ENCODE measurements at regions not wholly inside any gene's neighbourhood (a gene's known extent, or its start where the extent isn't known, plus 50 kb on each side); places are given as distances from the start of the nearest gene placed in this dataset.
A peak's percentile ranks its signal among the peaks of the same experiment; 100 is the strongest.

- no peaks in the 10 kb centered on the region for H3K9me3 ChIP-seq (ENCODE audit: control insufficient read depth, low read length)
- no peak overlapping the region for H3K9ac ChIP-seq
- H3K4me2 ChIP-seq (ENCODE audit: low read length) = no peak overlapping the region
- no peaks in the 10 kb centered on the region for H3K27me3 ChIP-seq (ENCODE audit: control insufficient read depth, insufficient read depth, low read length)
- TF ChIP-seq CTCF (IDR thresholded peaks at IDR 0.05) = peak; percentile 71
- H3K36me3 ChIP-seq (ENCODE audit: control insufficient read depth, insufficient read depth, low read length) = no peaks in the 10 kb centered on the region
- H3K4me1 ChIP-seq = no peaks in the 10 kb centered on the region
- no peak overlapping the region for H3K4me3 ChIP-seq (ENCODE audit: low read depth, low read length)
- H3K27ac ChIP-seq = no peak overlapping the region
- H3K79me2 ChIP-seq = no peaks in the 10 kb centered on the region
- H2AFZ ChIP-seq = no peak overlapping the region
These were observed 122.4 kb upstream of the NUDT7 start for GRCh38 chr16:77599793-77600415.

GRCh38 chr16:77600555-77600954 lies 121.8 kb upstream of the NUDT7 start:
- Histone ChIP-seq H3K9ac (no peak overlapping the region), H3K4me1 (no peaks in the 10 kb centered on the region), H3K4me3 (ENCODE audit: low read depth, low read length) (no peak overlapping the region), H3K9me3 (ENCODE audit: control insufficient read depth, low read length) (no peaks in the 10 kb centered on the region), H3K79me2 (no peaks in the 10 kb centered on the region), H3K27me3 (ENCODE audit: control insufficient read depth, insufficient read depth, low read length) (no peaks in the 10 kb centered on the region), H2AFZ (no peak overlapping the region), H3K36me3 (ENCODE audit: control insufficient read depth, insufficient read depth, low read length) (no peaks in the 10 kb centered on the region), H3K27ac (no peak overlapping the region), H3K4me2 (ENCODE audit: low read length) (no peak overlapping the region)
- TF ChIP-seq CTCF (IDR thresholded peaks at IDR 0.05) = no peak

- no peak overlapping the region for H3K27ac ChIP-seq
- no peak for TF ChIP-seq CTCF (IDR thresholded peaks at IDR 0.05)
- no peaks in the 10 kb centered on the region for H3K4me1 ChIP-seq
- no peak overlapping the region for H2AFZ ChIP-seq
- H3K79me2 ChIP-seq = no peaks in the 10 kb centered on the region
- no peaks in the 10 kb centered on the region for H3K36me3 ChIP-seq (ENCODE audit: control insufficient read depth, insufficient read depth, low read length)
- H3K4me2 ChIP-seq (ENCODE audit: low read length) = peak overlapping the region; percentile 10
- no peak overlapping the region for H3K9ac ChIP-seq
- H3K4me3 ChIP-seq (ENCODE audit: low read depth, low read length) = no peak overlapping the region
- no peaks in the 10 kb centered on the region for H3K27me3 ChIP-seq (ENCODE audit: control insufficient read depth, insufficient read depth, low read length)
- no peaks in the 10 kb centered on the region for H3K9me3 ChIP-seq (ENCODE audit: control insufficient read depth, low read length)
These were observed 118.7 kb upstream of the NUDT7 start for GRCh38 chr16:77603656-77604055.

GRCh38 chr16:77610496-77610895 lies 111.8 kb upstream of the NUDT7 start:
- no peak overlapping the region for H3K4me3 ChIP-seq (ENCODE audit: low read depth, low read length)
- TF ChIP-seq CTCF (IDR thresholded peaks at IDR 0.05) = no peak
- no peaks in the 10 kb centered on the region for H3K79me2 ChIP-seq
- H3K27ac ChIP-seq = no peak overlapping the region
- H3K4me1 ChIP-seq = no peaks in the 10 kb centered on the region
- no peaks in the 10 kb centered on the region for H3K27me3 ChIP-seq (ENCODE audit: control insufficient read depth, insufficient read depth, low read length)
- H2AFZ ChIP-seq = no peak overlapping the region
- H3K4me2 ChIP-seq (ENCODE audit: low read length) = no peak overlapping the region
- H3K9me3 ChIP-seq (ENCODE audit: control insufficient read depth, low read length) = no peaks in the 10 kb centered on the region
- H3K36me3 ChIP-seq (ENCODE audit: control insufficient read depth, insufficient read depth, low read length) = no peaks in the 10 kb centered on the region
- no peak overlapping the region for H3K9ac ChIP-seq

GRCh38 chr16:77611386-77611785 lies 110.9 kb upstream of the NUDT7 start:
- no peaks in the 10 kb centered on the region for H3K79me2 ChIP-seq

More at GRCh38 chr16:77611386-77611785, 110.9 kb upstream of the NUDT7 start:
- Histone ChIP-seq H2AFZ (no peak overlapping the region), H3K4me2 (ENCODE audit: low read length) (no peak overlapping the region), H3K27me3 (ENCODE audit: control insufficient read depth, insufficient read depth, low read length) (no peaks in the 10 kb centered on the region), H3K4me1 (no peaks in the 10 kb centered on the region), H3K9ac (no peak overlapping the region), H3K36me3 (ENCODE audit: control insufficient read depth, insufficient read depth, low read length) (no peaks in the 10 kb centered on the region), H3K9me3 (ENCODE audit: control insufficient read depth, low read length) (no peaks in the 10 kb centered on the region), H3K27ac (no peak overlapping the region), H3K4me3 (ENCODE audit: low read depth, low read length) (no peak overlapping the region)
- TF ChIP-seq CTCF (IDR thresholded peaks at IDR 0.05) = no peak
